H1 (cell line): ENCODE measurements at regions not wholly inside any gene's neighbourhood (a gene's known extent, or its start where the extent isn't known, plus 50 kb on each side); places are given as distances from the start of the nearest gene placed in this dataset.

Experiments
- CHD1 ChIP-seq: IDR thresholded peaks from 2 replicates; pipeline ENCODE4 v1.6.1; 2012; ENCODE audit warnings: low read depth, low read length, improper control_type of control experiment
- MAX ChIP-seq: IDR thresholded peaks from 2 replicates; pipeline ENCODE4 v1.6.1; 2012; ENCODE audit warnings: inconsistent platforms
- POLR2A ChIP-seq, 2 experiments: IDR thresholded peaks; 1 replicate in 1 of 2; 2 replicates in 1 of 2; pipeline ENCODE4 v1.6.1; 2011; ENCODE audit warnings: low read depth in 2 of 2, low read length in 2 of 2, mild to moderate bottlenecking in 2 of 2; ENCODE audit errors: control extremely low read depth in 1 of 2
- POLR2AphosphoS5 ChIP-seq: IDR thresholded peaks from 2 replicates; pipeline ENCODE4 v1.6.1; 2011; ENCODE audit warnings: low read depth, low read length

GRCh38 chr2:150168595-150169236 lies 318.8 kb downstream of the RND3 start:
- TF ChIP-seq POLR2AphosphoS5, result no peak
- no peak for TF ChIP-seq POLR2A (IDR thresholded peaks at IDR 0.05; ENCODE audit: control extremely low read depth in 1 of 2, low read depth in 2 of 2, low read length in 2 of 2)
- TF ChIP-seq CHD1, result no peak
- no peak for TF ChIP-seq MAX
